Spinal cord (tissue), 9 donors: ENCODE measurements at regions not wholly inside any gene's neighbourhood (a gene's known extent, or its start where the extent isn't known, plus 50 kb on each side); places are given as distances from the start of the nearest gene placed in this dataset.
A peak's percentile ranks its signal among the peaks of the same experiment; 100 is the strongest.
"Not testable (repeated sequence)": the region's sequence is repeated elsewhere in the genome, so short reads cannot be mapped to it uniquely, and the experiment has no call there.

ENCODE experiments used
- DNase-seq, 6 donors: peaks; one replicate each; pipeline versions ENCODE4 v3.0.0 to v3.0.0-alpha.2; 2013 to 2015; ENCODE audit warnings: low spot score in 6 of 6, low read depth in 4 of 6
- H3K27ac ChIP-seq: one replicate; pipeline ENCODE4 v1.5.1; 2013; ENCODE audit warnings: low read depth, low read length, control low read depth
- H3K27me3 ChIP-seq: one replicate; pipeline ENCODE4 v1.6.1; 2013; ENCODE audit warnings: low read length; ENCODE audit not compliant: control insufficient read depth, insufficient read depth
- H3K36me3 ChIP-seq: one replicate; pipeline ENCODE4 v1.6.1; 2013; ENCODE audit warnings: low read length; ENCODE audit not compliant: control insufficient read depth, insufficient read depth
- H3K4me1 ChIP-seq: one replicate; pipeline ENCODE4 v1.6.1; 2013; ENCODE audit warnings: low read length; ENCODE audit not compliant: control insufficient read depth, insufficient read depth
- H3K4me3 ChIP-seq: one replicate; pipeline ENCODE4 v1.5.1; 2013; ENCODE audit warnings: low read depth, low read length, control low read depth
- H3K9me3 ChIP-seq: one replicate; pipeline ENCODE4 v1.6.1; 2013; ENCODE audit warnings: low read length; ENCODE audit not compliant: control insufficient read depth, insufficient read depth
- WGBS: methylation state at CpG from one replicate; pipeline ENCODE4 v1.1.5; 2013; ENCODE audit warnings: missing lambda C conversion rate; ENCODE audit not compliant: insufficient coverage; 5-methylcytosine and 5-hydroxymethylcytosine counted together
- donor health status: healthy.

- 60% methylated on average over 1 of the region's 3 CpGs for WGBS
- not testable (repeated sequence) for H3K36me3 ChIP-seq, H3K9me3 ChIP-seq, H3K4me3 ChIP-seq, H3K4me1 ChIP-seq, H3K27ac ChIP-seq, H3K27me3 ChIP-seq, DNase-seq
Observed at GRCh38 chr7:6978326-6978725, 152.3 kb upstream of the CCZ1B start.

DNA sequence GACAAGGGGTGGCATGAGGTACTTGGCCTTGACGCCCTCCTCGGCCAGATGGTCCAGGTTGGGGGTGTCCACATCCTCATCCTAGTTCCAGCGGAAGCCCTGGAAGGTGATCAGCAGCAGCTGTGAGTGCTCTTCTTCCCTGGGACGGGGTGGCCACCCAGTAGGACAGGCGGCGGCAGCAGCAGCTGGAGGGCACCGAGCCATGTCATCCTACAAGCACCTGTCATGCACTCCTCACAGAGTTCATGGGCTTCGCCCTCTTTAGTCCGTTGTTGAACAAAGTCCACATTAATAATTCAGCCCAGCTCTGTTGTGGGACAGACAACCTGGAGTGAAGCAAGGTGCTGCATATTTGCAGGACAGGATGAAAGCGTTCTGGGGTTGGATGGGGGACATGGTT, 153.4 kb upstream of the CCZ1B start:
- H3K9me3 ChIP-seq, H3K27ac ChIP-seq, H3K4me3 ChIP-seq, H3K27me3 ChIP-seq, H3K4me1 ChIP-seq, H3K36me3 ChIP-seq, DNase-seq: not testable (repeated sequence)
- whole genome bisulfite sequencing, result 93% methylated on average over 5 of the region's 10 CpGs

DNA sequence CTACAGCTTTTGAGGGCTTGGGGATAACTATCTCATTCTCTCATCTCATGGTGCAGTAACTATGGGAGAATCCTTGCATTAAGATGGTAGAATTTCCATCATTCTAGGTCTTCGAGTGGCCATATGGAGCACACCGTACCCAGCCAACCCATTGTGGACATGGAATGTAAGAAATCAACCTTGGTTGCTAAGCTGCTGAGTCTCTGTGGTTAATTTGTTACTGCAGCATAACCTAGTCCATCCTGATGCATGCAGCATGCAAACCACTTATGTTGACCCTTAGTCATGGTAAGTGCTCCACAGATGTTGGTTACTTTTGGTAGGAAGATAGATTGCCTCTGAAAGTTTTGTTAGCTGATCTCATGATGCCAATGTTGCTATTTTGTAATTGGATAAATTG, 156.3 kb upstream of the CCZ1B start:
- H3K36me3 ChIP-seq, H3K9me3 ChIP-seq, DNase-seq, H3K4me3 ChIP-seq, H3K27me3 ChIP-seq, H3K4me1 ChIP-seq, H3K27ac ChIP-seq: not testable (repeated sequence)
- no CpG with 5 or more reads among the region's 2 CpGs for WGBS

- not testable (repeated sequence) for H3K4me1 ChIP-seq, DNase-seq, H3K9me3 ChIP-seq, H3K4me3 ChIP-seq, H3K27me3 ChIP-seq, H3K36me3 ChIP-seq, H3K27ac ChIP-seq
- 82% methylated on average over 3 of the region's 4 CpGs for WGBS
Observed at GRCh38 chr7:6986892-6987291, 160.8 kb upstream of the CCZ1B start.

DNA sequence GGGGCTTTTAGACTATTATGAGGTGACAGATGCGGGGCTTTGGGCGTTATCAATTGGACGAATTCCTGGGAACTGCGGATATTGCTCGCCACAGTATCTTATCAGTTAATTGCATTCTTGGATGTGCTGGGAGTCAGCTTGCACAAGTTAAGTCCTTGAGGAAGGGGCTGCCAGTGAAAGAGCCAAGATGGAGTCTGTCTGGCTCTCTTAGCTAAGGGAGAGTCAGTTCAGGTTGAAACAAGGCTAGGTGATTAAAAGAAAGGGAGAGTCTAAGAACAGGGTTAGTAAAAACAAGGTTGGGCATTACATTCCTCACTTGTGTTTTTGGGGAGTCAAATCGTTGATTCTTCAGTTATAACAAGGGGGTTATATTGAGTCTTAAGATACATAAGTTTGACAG, 162.5 kb upstream of the CCZ1B start:
- H3K27ac ChIP-seq, H3K4me3 ChIP-seq, H3K27me3 ChIP-seq, H3K4me1 ChIP-seq, H3K36me3 ChIP-seq, H3K9me3 ChIP-seq, DNase-seq: not testable (repeated sequence)
- 100% methylated on average over 2 of the region's 6 CpGs for WGBS

GRCh38 chr7:6989968-6990367, 163.9 kb upstream of the CCZ1B start:
- not testable (repeated sequence) for H3K4me1 ChIP-seq, H3K27ac ChIP-seq, H3K4me3 ChIP-seq, H3K36me3 ChIP-seq, DNase-seq, H3K27me3 ChIP-seq, H3K9me3 ChIP-seq
- WGBS, result 60% methylated on average over 4 of the region's 5 CpGs

- not testable (repeated sequence) for DNase-seq, H3K4me1 ChIP-seq, H3K27ac ChIP-seq, H3K9me3 ChIP-seq, H3K36me3 ChIP-seq, H3K4me3 ChIP-seq, H3K27me3 ChIP-seq
- 33% methylated on average over 2 of the region's 7 CpGs for WGBS
Observed at GRCh38 chr7:6990426-6991152, 164.5 kb upstream of the CCZ1B start.

DNA sequence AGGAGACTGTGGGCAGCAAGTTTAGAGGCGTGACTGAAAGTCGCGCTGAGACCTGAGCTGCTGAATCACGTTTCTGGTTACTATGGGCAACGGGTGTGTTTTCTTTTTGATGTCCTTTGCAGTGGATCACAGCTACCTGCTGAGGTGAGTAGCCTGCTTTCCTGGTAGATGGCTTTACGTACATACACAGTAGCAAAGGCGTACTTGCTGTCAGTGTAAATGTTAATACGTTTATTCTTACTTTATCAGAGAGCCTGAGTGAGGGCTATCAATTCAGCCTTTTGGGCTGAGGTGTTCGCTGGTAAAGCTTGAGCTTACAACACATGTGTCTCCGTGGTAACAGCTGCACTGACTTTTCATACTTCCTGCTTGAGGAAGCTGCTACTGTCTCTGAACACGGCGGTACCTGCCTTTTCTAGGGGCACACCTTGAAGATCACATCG, 165.1 kb upstream of the CCZ1B start:
- 32% methylated on average over 10 of the region's 13 CpGs for WGBS
- H3K27me3 ChIP-seq, H3K4me3 ChIP-seq, H3K9me3 ChIP-seq, H3K36me3 ChIP-seq, H3K4me1 ChIP-seq, H3K27ac ChIP-seq: not testable (repeated sequence)
- DNase-seq, result peak in 2 of 6 donors; percentile 16 to 58

GRCh38 chr7:6991686-6992085, 165.6 kb upstream of the CCZ1B start:
- not testable (repeated sequence) for H3K9me3 ChIP-seq, H3K27ac ChIP-seq, H3K36me3 ChIP-seq, H3K4me3 ChIP-seq, H3K27me3 ChIP-seq, DNase-seq, H3K4me1 ChIP-seq
- no CpG with 5 or more reads among the region's 12 CpGs for WGBS

DNA sequence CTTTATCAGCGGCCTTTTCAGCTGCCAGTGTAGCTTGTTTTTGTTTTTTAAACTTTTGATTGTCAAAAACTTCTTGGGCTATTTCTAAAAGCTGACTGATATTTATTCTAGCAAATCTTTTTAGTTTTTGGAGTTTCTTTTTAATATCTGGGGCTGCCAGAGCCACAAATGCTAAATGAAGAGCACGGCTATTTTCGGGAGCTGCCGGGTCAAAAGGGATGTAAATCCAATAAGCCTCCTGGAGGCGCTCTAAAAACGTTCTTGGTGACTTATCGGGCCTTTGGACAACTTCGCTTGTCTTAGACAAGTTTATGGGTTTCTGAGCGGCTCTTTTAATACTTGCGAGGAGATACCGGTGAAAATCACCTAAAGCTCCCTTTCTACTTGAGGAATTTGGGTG, 166.1 kb upstream of the CCZ1B start:
- not testable (repeated sequence) for H3K4me1 ChIP-seq, H3K36me3 ChIP-seq, H3K4me3 ChIP-seq, DNase-seq, H3K27me3 ChIP-seq, H3K9me3 ChIP-seq, H3K27ac ChIP-seq
- 85% methylated on average over 2 of the region's 11 CpGs for WGBS
